ENCODE measurements at regions not wholly inside any gene's neighbourhood (a gene's known extent, or its start where the extent isn't known, plus 50 kb on each side); places are given as distances from the start of the nearest gene placed in this dataset.

DNA sequence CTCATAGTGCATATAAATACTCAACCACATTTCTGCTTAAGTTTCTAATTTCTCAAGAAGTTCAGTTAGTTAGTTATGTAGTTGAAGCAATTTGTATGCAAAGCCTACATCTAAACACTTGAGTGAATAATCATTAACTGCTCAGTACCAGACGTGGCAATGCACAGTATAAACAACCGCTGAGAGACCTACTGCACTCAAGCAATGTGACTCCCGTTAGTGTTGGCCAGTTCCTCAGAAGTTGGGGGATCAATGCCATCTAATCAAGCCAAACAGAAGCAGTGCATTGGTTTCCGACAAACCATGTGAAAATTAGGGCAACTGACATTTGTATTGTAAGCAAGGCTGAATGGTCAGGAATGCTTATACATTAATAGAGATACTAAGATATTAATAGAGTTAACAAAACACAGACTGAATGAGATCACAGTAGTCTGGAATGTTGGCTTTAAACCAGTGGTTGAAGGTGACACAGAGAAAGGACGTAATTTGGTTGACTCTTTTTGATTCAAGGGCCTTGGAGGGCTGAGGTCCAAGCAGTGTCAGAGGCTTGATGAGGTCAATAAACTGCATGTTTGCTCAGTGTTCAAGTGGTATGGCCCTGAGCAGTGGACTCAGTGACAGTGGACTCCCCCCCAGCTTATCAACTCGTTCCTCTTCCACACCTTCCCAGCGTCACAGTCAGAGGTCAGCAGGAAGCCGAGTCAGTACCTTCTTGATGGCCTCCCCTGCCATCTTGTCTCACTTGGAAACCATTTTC lies 255.5 kb downstream of the CTH start:
- TF ChIP-seq, protein P1, sequence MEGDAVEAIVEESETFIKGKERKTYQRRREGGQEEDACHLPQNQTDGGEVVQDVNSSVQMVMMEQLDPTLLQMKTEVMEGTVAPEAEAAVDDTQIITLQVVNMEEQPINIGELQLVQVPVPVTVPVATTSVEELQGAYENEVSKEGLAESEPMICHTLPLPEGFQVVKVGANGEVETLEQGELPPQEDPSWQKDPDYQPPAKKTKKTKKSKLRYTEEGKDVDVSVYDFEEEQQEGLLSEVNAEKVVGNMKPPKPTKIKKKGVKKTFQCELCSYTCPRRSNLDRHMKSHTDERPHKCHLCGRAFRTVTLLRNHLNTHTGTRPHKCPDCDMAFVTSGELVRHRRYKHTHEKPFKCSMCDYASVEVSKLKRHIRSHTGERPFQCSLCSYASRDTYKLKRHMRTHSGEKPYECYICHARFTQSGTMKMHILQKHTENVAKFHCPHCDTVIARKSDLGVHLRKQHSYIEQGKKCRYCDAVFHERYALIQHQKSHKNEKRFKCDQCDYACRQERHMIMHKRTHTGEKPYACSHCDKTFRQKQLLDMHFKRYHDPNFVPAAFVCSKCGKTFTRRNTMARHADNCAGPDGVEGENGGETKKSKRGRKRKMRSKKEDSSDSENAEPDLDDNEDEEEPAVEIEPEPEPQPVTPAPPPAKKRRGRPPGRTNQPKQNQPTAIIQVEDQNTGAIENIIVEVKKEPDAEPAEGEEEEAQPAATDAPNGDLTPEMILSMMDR (optimal IDR thresholded peaks at IDR 0.05 in 1 of 3, IDR thresholded peaks at IDR 0.05 in 1 of 3, conservative IDR thresholded peaks at IDR 0.05 in 1 of 3; ENCODE audit: extremely low read depth in 1 of 3, insufficient read depth in 2 of 3, low read length in 3 of 3), result no peak
- TF ChIP-seq EZH2 (IDR thresholded peaks at IDR 0.05; ENCODE audit: low read length), result no peak
